D721Med (cell line): ENCODE measurements at regions not wholly inside any gene's neighbourhood (a gene's known extent, or its start where the extent isn't known, plus 50 kb on each side); places are given as distances from the start of the nearest gene placed in this dataset.
"Not testable (repeated sequence)": the region's sequence is repeated elsewhere in the genome, so short reads cannot be mapped to it uniquely, and the experiment has no call there.

Source experiments
- DNase-seq: peaks from one replicate; pipeline ENCODE4 v3.0.0; 2011; ENCODE audit warnings: low spot score; ENCODE audit not compliant: insufficient read length
- FAIRE-seq: peaks from 2 replicates; lab custom pipeline; 2011; peaks lifted over from hg19 to GRCh38; lab: Jason Lieb, UNC
- CTCF ChIP-seq: IDR thresholded peaks from 2 replicates; pipeline ENCODE4 v1.5.1; 2012; ENCODE audit warnings: mild to moderate bottlenecking, control low read depth; ENCODE audit not compliant: insufficient read depth; ENCODE audit errors: missing control alignments

DNA sequence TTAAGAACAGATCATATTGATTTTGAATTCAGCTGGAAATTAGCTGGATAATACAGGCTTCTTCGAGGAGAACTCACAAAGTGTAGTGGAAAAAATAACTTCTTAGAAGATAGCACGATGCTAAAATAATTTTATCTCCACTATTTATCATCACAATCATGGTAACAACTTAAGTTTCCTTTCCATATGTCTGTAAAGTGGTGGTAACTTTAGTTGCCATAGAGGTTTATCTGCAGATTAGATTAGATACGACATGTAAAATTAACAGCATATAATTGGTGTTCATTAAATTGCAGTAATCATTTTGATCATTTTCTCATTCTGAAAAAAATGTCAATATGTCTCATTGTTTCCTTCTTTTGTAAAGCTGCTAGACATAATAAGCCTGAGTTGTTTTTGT is 921.5 kb downstream of the KCNT2 start:
- no peak for TF ChIP-seq CTCF
- peak; percentile 83 for FAIRE-seq
- DNase-seq: no peak

DNA sequence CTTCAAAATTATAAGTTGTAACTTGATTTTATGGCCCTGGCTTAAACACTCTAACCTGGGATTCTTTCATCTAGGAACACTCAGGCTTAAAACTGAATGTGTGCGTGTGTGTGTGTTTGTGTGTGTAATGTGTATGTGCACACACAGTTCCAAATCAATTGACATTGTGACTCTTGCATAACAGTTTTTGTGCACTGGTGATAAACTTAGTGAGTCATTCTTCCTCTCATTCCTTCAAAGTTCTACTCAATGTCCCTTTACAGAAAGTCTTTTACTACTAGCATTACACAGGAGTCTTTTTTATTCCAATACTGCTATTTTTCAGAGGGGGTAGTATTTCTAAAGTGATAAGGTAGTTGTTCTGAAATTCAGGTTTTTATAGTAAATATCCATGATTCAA is 943.6 kb downstream of the KCNT2 start:
- FAIRE-seq: no peak
- no peak for DNase-seq
- no peak for TF ChIP-seq CTCF

GRCh38 chr1:195663549-195664280 is 944.5 kb downstream of the KCNT2 start:
- no peak for TF ChIP-seq CTCF
- no peak for FAIRE-seq
- DNase-seq: no peak

DNA sequence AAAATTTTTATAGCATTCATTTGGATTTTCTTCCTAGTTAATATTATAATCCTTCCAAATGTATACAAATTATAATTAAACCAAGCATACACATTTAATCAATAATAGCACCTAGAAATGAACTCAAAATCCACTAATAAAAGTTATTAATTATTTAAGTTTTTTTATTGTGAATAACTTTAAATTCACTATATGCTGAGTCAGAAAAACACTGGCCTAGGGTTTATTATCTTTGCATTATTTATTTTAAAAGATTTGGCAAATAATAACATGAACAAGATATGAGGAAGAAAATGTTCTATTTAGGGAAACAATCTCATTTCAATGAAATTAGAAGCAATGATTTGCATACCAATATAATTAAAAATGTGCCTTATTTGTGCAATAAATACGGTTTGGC is 951.5 kb downstream of the KCNT2 start:
- no peak for DNase-seq
- FAIRE-seq: peak; percentile 16
- TF ChIP-seq CTCF: no peak

- not testable (repeated sequence) for DNase-seq, FAIRE-seq
Measured at GRCh38 chr1:195648875-195649274, 959.4 kb downstream of the KCNT2 start.

- DNase-seq (no peak), FAIRE-seq (peak; percentile 100)
- no peak for TF ChIP-seq CTCF
Measured at GRCh38 chr1:195637539-195637938, 970.7 kb downstream of the KCNT2 start.

- no peak for FAIRE-seq
- TF ChIP-seq CTCF: no peak
- no peak for DNase-seq
Measured at GRCh38 chr1:195618287-195618686, 990.0 kb downstream of the KCNT2 start.
